ENCODE measurements at regions not wholly inside any gene's neighbourhood (a gene's known extent, or its start where the extent isn't known, plus 50 kb on each side); places are given as distances from the start of the nearest gene placed in this dataset.

- TF ChIP-seq, protein P1, sequence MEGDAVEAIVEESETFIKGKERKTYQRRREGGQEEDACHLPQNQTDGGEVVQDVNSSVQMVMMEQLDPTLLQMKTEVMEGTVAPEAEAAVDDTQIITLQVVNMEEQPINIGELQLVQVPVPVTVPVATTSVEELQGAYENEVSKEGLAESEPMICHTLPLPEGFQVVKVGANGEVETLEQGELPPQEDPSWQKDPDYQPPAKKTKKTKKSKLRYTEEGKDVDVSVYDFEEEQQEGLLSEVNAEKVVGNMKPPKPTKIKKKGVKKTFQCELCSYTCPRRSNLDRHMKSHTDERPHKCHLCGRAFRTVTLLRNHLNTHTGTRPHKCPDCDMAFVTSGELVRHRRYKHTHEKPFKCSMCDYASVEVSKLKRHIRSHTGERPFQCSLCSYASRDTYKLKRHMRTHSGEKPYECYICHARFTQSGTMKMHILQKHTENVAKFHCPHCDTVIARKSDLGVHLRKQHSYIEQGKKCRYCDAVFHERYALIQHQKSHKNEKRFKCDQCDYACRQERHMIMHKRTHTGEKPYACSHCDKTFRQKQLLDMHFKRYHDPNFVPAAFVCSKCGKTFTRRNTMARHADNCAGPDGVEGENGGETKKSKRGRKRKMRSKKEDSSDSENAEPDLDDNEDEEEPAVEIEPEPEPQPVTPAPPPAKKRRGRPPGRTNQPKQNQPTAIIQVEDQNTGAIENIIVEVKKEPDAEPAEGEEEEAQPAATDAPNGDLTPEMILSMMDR (IDR thresholded peaks at IDR 0.05; ENCODE audit: low read depth, low read length) = no peak
- TF ChIP-seq EZH2phosphoT487 (IDR thresholded peaks at IDR 0.05; ENCODE audit: low read depth) = no peak
Observed at GRCh38 chr16:6611535-6611934, 721.1 kb upstream of the RBFOX1 start.
